Hepatocyte (in vitro differentiated cells): ENCODE measurements at regions not wholly inside any gene's neighbourhood (a gene's known extent, or its start where the extent isn't known, plus 50 kb on each side); places are given as distances from the start of the nearest gene placed in this dataset.
"Not testable (repeated sequence)": the region's sequence is repeated elsewhere in the genome, so short reads cannot be mapped to it uniquely, and the experiment has no call there.

Experiments
- DNase-seq: peaks from one replicate; pipeline ENCODE4 v3.0.0-alpha.2; 2016; ENCODE audit warnings: low spot score
- H2AFZ ChIP-seq: fragments of 200-600 bp; sonication (generic); 2 replicates; pipeline ENCODE4 v1.6.0; 2016; ENCODE audit warnings: antibody characterized with exemption, mild to moderate bottlenecking
- H3K27ac ChIP-seq: fragments of 200-600 bp; sonication (generic); 2 replicates; pipeline ENCODE4 v1.5.1; 2016; ENCODE audit warnings: mild to moderate bottlenecking
- H3K27me3 ChIP-seq: fragments of 200-600 bp; sonication (generic); 2 replicates; pipeline ENCODE4 v1.6.1; 2016
- H3K36me3 ChIP-seq: fragments of 200-600 bp; sonication (generic); replicated peaks from 2 replicates; pipeline ENCODE4 v1.5.1; 2016; ENCODE audit warnings: low read depth; ENCODE audit not compliant: insufficient read depth
- H3K4me1 ChIP-seq: fragments of 200-600 bp; sonication (generic); 2 replicates; pipeline ENCODE4 v1.5.1; 2016; ENCODE audit warnings: mild to moderate bottlenecking, moderate library complexity; ENCODE audit not compliant: insufficient read depth
- H3K4me2 ChIP-seq: fragments of 200-600 bp; sonication (generic); 2 replicates; pipeline ENCODE4 v1.6.0; 2016
- H3K4me3 ChIP-seq: fragments of 200-600 bp; sonication (generic); 2 replicates; pipeline ENCODE4 v1.5.1; 2016; ENCODE audit warnings: mild to moderate bottlenecking
- H3K79me2 ChIP-seq: fragments of 200-600 bp; sonication (generic); 2 replicates; pipeline ENCODE4 v1.6.0; 2017; ENCODE audit warnings: mild to moderate bottlenecking
- H3K9me2 ChIP-seq: fragments of 200-600 bp; sonication (generic); replicated peaks from 2 replicates; pipeline ENCODE4 v1.6.0; 2017; ENCODE audit warnings: mild to moderate bottlenecking; ENCODE audit not compliant: insufficient read depth
- H3K9me3 ChIP-seq: fragments of 200-600 bp; sonication (generic); 2 replicates; pipeline ENCODE4 v1.5.1; 2016; ENCODE audit warnings: low read depth, mild to moderate bottlenecking
- H4K20me1 ChIP-seq: fragments of 200-600 bp; sonication (generic); 2 replicates; pipeline ENCODE4 v1.6.0; 2016; ENCODE audit warnings: mild to moderate bottlenecking; ENCODE audit not compliant: insufficient read depth, poor library complexity, severe bottlenecking
- EZH2 ChIP-seq: fragments of 200-600 bp; sonication (generic); IDR thresholded peaks from 2 replicates; pipeline ENCODE4 v1.6.1; 2016; ENCODE audit warnings: antibody characterized with exemption, mild to moderate bottlenecking, borderline replicate concordance
- EZH2phosphoT487 ChIP-seq: fragments of 200-600 bp; sonication (generic); IDR thresholded peaks from one replicate; pipeline ENCODE4 v1.6.1; 2018; ENCODE audit warnings: antibody characterized with exemption, mild to moderate bottlenecking, low read depth, moderate library complexity; ENCODE audit not compliant: unreplicated experiment, severe bottlenecking
- WGBS: methylation state at CpG from one replicate; pipeline ENCODE4 v1.1.6; 2016; ENCODE audit warnings: low lambda C conversion rate; ENCODE audit errors: missing lambda C conversion rate; 5-methylcytosine and 5-hydroxymethylcytosine counted together
- TF ChIP-seq, protein P1 (sequence below): fragments of 200-600 bp; sonication (generic); IDR thresholded peaks from 2 replicates; pipeline ENCODE4 v1.5.1; 2016; ENCODE audit warnings: antibody characterized with exemption, mild to moderate bottlenecking; ENCODE audit not compliant: poor library complexity

DNA sequence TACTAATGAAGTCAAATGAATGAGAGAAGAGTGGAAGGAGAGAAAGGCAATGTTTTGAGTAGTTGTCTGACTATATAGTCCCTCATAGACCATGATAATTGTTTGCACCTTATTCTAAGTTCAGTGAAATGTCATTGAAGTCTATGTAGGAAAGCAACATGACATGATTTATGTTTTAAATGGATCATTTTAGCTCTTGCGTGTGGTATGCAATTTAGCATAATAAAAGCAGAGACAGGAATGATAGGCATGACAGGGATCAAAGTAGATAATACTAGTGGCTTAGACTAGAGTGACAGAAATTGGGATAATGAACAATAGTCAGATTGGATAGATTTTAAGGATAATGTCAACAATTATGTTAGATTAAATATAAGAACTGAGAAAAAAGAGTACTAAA, 132.5 kb downstream of the PYDC2 start:
- Histone ChIP-seq H3K4me2 (no peak overlapping the region), H3K9me2 (no peaks in the 10 kb centered on the region), H3K36me3 (no peaks in the 10 kb centered on the region), H3K9me3 (no peaks in the 10 kb centered on the region), H3K4me1 (no peaks in the 10 kb centered on the region), H4K20me1 (no peaks in the 10 kb centered on the region), H3K4me3 (no peak overlapping the region), H3K27ac (no peak overlapping the region), H2AFZ (no peak overlapping the region), H3K27me3 (no peaks in the 10 kb centered on the region), H3K79me2 (no peaks in the 10 kb centered on the region)
- 19% methylated on average over 1 of the region's 1 CpG for WGBS
- no peak for DNase-seq
- TF ChIP-seq EZH2, result no peak
- TF ChIP-seq, protein P1, sequence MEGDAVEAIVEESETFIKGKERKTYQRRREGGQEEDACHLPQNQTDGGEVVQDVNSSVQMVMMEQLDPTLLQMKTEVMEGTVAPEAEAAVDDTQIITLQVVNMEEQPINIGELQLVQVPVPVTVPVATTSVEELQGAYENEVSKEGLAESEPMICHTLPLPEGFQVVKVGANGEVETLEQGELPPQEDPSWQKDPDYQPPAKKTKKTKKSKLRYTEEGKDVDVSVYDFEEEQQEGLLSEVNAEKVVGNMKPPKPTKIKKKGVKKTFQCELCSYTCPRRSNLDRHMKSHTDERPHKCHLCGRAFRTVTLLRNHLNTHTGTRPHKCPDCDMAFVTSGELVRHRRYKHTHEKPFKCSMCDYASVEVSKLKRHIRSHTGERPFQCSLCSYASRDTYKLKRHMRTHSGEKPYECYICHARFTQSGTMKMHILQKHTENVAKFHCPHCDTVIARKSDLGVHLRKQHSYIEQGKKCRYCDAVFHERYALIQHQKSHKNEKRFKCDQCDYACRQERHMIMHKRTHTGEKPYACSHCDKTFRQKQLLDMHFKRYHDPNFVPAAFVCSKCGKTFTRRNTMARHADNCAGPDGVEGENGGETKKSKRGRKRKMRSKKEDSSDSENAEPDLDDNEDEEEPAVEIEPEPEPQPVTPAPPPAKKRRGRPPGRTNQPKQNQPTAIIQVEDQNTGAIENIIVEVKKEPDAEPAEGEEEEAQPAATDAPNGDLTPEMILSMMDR, result no peak
- TF ChIP-seq EZH2phosphoT487, result no peak

DNA sequence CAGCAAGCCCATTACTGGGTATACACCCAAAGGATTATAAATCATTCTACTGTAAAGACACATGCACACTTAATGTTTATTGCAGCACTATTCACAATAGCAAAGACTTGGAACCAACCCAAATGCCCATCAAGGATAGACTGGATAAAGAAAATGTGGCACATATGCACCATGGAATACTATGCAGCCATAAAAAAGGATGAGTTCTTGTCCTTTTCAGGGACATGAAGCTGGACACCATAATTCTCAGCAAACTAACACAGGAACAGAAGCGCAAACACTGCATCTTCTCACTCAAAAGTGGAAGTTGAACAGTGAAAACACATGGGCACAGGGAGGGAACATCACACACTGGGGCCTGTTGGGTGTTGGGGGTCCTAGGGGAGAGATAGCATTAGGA, 154.5 kb downstream of the PYDC2 start:
- not testable (repeated sequence) for H3K4me1 ChIP-seq, H2AFZ ChIP-seq, H3K27me3 ChIP-seq, H3K79me2 ChIP-seq, H3K36me3 ChIP-seq, H3K4me2 ChIP-seq, H3K27ac ChIP-seq, DNase-seq, H3K4me3 ChIP-seq, H4K20me1 ChIP-seq, H3K9me3 ChIP-seq, H3K9me2 ChIP-seq
- 88% methylated on average over 1 of the region's 1 CpG for WGBS

GRCh38 chr3:191624299-191624698, 163.3 kb downstream of the PYDC2 start:
- Histone ChIP-seq H3K36me3 (no peaks in the 10 kb centered on the region), H3K79me2 (no peaks in the 10 kb centered on the region), H3K9me2 (no peaks in the 10 kb centered on the region), H3K27ac (no peak overlapping the region), H3K4me1 (no peaks in the 10 kb centered on the region), H2AFZ (no peak overlapping the region), H3K4me2 (no peak overlapping the region), H3K9me3 (no peaks in the 10 kb centered on the region), H3K4me3 (no peak overlapping the region), H3K27me3 (no peaks in the 10 kb centered on the region), H4K20me1 (no peaks in the 10 kb centered on the region)
- WGBS, result 65% methylated on average over 1 of the region's 1 CpG
- TF ChIP-seq EZH2phosphoT487 (no peak), EZH2 (no peak)
- TF ChIP-seq, protein P1, result no peak
- DNase-seq, result no peak

GRCh38 chr3:191627064-191627463, 166.1 kb downstream of the PYDC2 start:
- WGBS, result 72% methylated on average over 8 of the region's 8 CpGs
- no peak overlapping the region for H2AFZ ChIP-seq
- H3K9me3 ChIP-seq, result no peaks in the 10 kb centered on the region
- no peaks in the 10 kb centered on the region for H3K4me1 ChIP-seq
- TF ChIP-seq, protein P1, result no peak
- no peak for TF ChIP-seq EZH2
- TF ChIP-seq EZH2phosphoT487, result no peak
- no peaks in the 10 kb centered on the region for H4K20me1 ChIP-seq
- no peak overlapping the region for H3K4me2 ChIP-seq
- H3K9me2 ChIP-seq, result no peaks in the 10 kb centered on the region
- no peak for DNase-seq
- no peaks in the 10 kb centered on the region for H3K27me3 ChIP-seq
- H3K79me2 ChIP-seq, result no peaks in the 10 kb centered on the region
- H3K27ac ChIP-seq, result no peak overlapping the region
- no peaks in the 10 kb centered on the region for H3K36me3 ChIP-seq
- H3K4me3 ChIP-seq, result no peak overlapping the region
